HEK293 (cell line): ENCODE measurements at regions not wholly inside any gene's neighbourhood (a gene's known extent, or its start where the extent isn't known, plus 50 kb on each side); places are given as distances from the start of the nearest gene placed in this dataset.

ENCODE experiments used
- CTCF ChIP-seq: fragments of 450-650 bp; formaldehyde crosslinking; IDR thresholded peaks from 2 replicates; pipeline ENCODE4 v1.5.1; 2016; ENCODE audit warnings: missing biosample characterization, missing genetic modification characterization
- ELK4 ChIP-seq: IDR thresholded peaks from 2 replicates; pipeline ENCODE4 v1.6.1; 2011; ENCODE audit warnings: mild to moderate bottlenecking, low read depth, low read length, borderline replicate concordance
- ZNF223 ChIP-seq: fragments of 450-650 bp; formaldehyde crosslinking; IDR thresholded peaks from 2 replicates; pipeline ENCODE4 v1.5.1; 2016; ENCODE audit warnings: missing biosample characterization, missing genetic modification characterization
- ZNF548 ChIP-seq: fragments of 450-650 bp; formaldehyde crosslinking; IDR thresholded peaks from 2 replicates; pipeline ENCODE4 v1.5.1; 2016; ENCODE audit warnings: missing biosample characterization, missing genetic modification characterization

GRCh38 chr3:115520241-115520640, 103.1 kb upstream of the GAP43 start:
- TF ChIP-seq ZNF548 (tag by site-specific recombination) (no peak), ZNF223 (tag by site-specific recombination) (no peak), CTCF (tag by site-specific recombination) (no peak), ELK4 (no peak)
